ENCODE measurements at regions not wholly inside any gene's neighbourhood (a gene's known extent, or its start where the extent isn't known, plus 50 kb on each side); places are given as distances from the start of the nearest gene placed in this dataset.

DNA sequence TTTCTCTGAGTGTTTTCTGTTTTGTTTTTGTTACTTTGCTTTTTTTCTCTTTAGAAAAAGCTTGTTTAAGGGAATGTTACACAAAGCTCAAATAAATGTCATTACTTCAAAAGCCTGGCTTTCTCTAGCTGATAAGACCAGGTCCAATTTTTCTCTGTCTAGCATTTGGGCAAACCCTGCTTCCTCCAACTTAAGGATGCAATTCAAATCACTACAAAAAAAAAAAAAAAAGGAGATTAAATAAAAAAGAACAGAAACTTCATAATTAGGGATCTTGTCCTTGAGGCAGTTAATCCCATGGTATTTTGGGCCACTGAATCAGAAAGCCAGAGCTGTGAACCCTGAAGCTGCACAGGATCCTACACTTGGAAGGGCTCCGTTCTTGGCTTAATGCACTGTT lies 480.8 kb upstream of the KIRREL3 start:
- 13% methylated on average over 1 of the region's 1 CpG for WGBS (ENCODE audit: missing lambda C conversion rate)
- ATAC-seq, result no peak
- no peak overlapping the region for H3K27ac ChIP-seq
- H3K4me3 ChIP-seq, result no peak overlapping the region
- no peak overlapping the region for H3K4me2 ChIP-seq
- CTCF ChIA-PET, result no interaction called here
- no peaks in the 10 kb centered on the region for H3K9me3 ChIP-seq
- TF ChIP-seq, protein P1, sequence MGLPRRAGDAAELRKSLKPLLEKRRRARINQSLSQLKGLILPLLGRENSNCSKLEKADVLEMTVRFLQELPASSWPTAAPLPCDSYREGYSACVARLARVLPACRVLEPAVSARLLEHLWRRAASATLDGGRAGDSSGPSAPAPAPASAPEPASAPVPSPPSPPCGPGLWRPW (IDR thresholded peaks at IDR 0.05), result no peak
- TF ChIP-seq, protein P2, sequence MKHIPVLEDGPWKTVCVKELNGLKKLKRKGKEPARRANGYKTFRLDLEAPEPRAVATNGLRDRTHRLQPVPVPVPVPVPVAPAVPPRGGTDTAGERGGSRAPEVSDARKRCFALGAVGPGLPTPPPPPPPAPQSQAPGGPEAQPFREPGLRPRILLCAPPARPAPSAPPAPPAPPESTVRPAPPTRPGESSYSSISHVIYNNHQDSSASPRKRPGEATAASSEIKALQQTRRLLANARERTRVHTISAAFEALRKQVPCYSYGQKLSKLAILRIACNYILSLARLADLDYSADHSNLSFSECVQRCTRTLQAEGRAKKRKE (CRISPR knock-in tag; IDR thresholded peaks at IDR 0.05; ENCODE audit: low read depth), result no peak
- TF ChIP-seq NPAS2 (CRISPR knock-in tag; IDR thresholded peaks at IDR 0.05; ENCODE audit: borderline replicate concordance) (no peak), FOSL2 (IDR thresholded peaks at IDR 0.05) (no peak), FOSL2 (CRISPR knock-in tag; IDR thresholded peaks at IDR 0.05) (no peak), FOSB (CRISPR knock-in tag; IDR thresholded peaks at IDR 0.05) (no peak), SREBF2 (IDR thresholded peaks at IDR 0.05) (no peak), HOXA7 (CRISPR knock-in tag; IDR thresholded peaks at IDR 0.05) (no peak), EHMT2 (IDR thresholded peaks at IDR 0.05; ENCODE audit: low read depth) (no peak), ESRRA (IDR thresholded peaks at IDR 0.05; ENCODE audit: borderline replicate concordance, low read length) (no peak), MAZ (IDR thresholded peaks at IDR 0.05; ENCODE audit: borderline replicate concordance, low read depth, low read length) (no peak), FOXS1 (CRISPR knock-in tag; IDR thresholded peaks at IDR 0.05) (no peak), BHLHE40 (IDR thresholded peaks at IDR 0.05; ENCODE audit: low read depth, low read length) (no peak), NFE2L2 (conservative IDR thresholded peaks at IDR 0.05; ENCODE audit: low read length) (no peak), ZFP36 (IDR thresholded peaks at IDR 0.05; ENCODE audit: borderline replicate concordance, partially characterized antibody) (no peak), CHD2 (IDR thresholded peaks at IDR 0.05; ENCODE audit: low read length, partially characterized antibody) (no peak), CEBPB (IDR thresholded peaks at IDR 0.05) (no peak), JUN (IDR thresholded peaks at IDR 0.05) (no peak), ZNF302 (CRISPR knock-in tag; IDR thresholded peaks at IDR 0.05) (no peak), EP300 (IDR thresholded peaks at IDR 0.05) (no peak)
- TF ChIP-seq, protein P3, sequence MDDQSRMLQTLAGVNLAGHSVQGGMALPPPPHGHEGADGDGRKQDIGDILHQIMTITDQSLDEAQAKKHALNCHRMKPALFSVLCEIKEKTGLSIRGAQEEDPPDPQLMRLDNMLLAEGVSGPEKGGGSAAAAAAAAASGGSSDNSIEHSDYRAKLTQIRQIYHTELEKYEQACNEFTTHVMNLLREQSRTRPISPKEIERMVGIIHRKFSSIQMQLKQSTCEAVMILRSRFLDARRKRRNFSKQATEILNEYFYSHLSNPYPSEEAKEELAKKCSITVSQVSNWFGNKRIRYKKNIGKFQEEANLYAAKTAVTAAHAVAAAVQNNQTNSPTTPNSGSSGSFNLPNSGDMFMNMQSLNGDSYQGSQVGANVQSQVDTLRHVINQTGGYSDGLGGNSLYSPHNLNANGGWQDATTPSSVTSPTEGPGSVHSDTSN (IDR thresholded peaks at IDR 0.05), result no peak
- FAIRE-seq, result no peak
- POLR2A ChIA-PET, result no interaction called here
- no peak for DNase-seq (ENCODE audit: low read depth in 1 of 2, low spot score in 1 of 2)
- H3K4me1 ChIP-seq, result no peaks in the 10 kb centered on the region

DNA sequence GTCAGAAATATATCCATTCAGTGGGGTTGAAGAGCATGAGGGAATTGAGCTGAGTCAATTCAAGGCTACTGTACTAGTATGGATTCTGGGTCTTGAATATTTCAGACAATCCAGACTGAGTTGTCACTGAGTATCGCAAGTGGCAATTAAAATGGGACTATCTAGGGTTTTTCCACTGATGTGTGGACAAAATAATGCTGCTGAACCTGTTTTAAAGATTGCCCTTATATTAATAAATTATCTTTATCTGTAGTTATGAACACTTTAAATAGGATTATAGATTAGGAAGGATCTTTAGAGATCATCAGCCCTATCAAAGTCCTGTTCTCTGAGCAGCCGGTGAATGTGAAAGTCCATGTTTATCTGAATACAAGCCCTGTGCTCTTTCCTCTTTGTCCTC lies 478.3 kb upstream of the KIRREL3 start:
- no peak for TF ChIP-seq EP300 (IDR thresholded peaks at IDR 0.05)
- no peak for TF ChIP-seq HOXA7 (CRISPR knock-in tag; IDR thresholded peaks at IDR 0.05)
- TF ChIP-seq MYC (IDR thresholded peaks at IDR 0.05; ENCODE audit: borderline replicate concordance, low read length), result no peak
- TF ChIP-seq, protein P4, sequence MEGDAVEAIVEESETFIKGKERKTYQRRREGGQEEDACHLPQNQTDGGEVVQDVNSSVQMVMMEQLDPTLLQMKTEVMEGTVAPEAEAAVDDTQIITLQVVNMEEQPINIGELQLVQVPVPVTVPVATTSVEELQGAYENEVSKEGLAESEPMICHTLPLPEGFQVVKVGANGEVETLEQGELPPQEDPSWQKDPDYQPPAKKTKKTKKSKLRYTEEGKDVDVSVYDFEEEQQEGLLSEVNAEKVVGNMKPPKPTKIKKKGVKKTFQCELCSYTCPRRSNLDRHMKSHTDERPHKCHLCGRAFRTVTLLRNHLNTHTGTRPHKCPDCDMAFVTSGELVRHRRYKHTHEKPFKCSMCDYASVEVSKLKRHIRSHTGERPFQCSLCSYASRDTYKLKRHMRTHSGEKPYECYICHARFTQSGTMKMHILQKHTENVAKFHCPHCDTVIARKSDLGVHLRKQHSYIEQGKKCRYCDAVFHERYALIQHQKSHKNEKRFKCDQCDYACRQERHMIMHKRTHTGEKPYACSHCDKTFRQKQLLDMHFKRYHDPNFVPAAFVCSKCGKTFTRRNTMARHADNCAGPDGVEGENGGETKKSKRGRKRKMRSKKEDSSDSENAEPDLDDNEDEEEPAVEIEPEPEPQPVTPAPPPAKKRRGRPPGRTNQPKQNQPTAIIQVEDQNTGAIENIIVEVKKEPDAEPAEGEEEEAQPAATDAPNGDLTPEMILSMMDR (IDR thresholded peaks at IDR 0.05), result no peak
- TF ChIP-seq CHD2 (IDR thresholded peaks at IDR 0.05; ENCODE audit: low read length, partially characterized antibody), result no peak
- no peak for TF ChIP-seq POLR2AphosphoS2 (conservative IDR thresholded peaks at IDR 0.05; ENCODE audit: low read length)
- TF ChIP-seq CBX2 (IDR thresholded peaks at IDR 0.05; ENCODE audit: borderline replicate concordance, low read depth), result no peak
- TF ChIP-seq KDM1A (IDR thresholded peaks at IDR 0.05; ENCODE audit: low read depth), result no peak
- no peak for TF ChIP-seq FOXS1 (CRISPR knock-in tag; IDR thresholded peaks at IDR 0.05)
- TF ChIP-seq JUN (IDR thresholded peaks at IDR 0.05), result no peak
- Histone ChIP-seq H3K4me3 (no peak overlapping the region), H3K9me3 (no peaks in the 10 kb centered on the region), H3K27ac (no peak overlapping the region), H3K4me2 (no peak overlapping the region), H3K4me1 (no peaks in the 10 kb centered on the region)
- ChIA-PET POLR2A (no interaction called here), CTCF (no interaction called here)
- DNase-seq (ENCODE audit: low read depth in 1 of 2, low spot score in 1 of 2) (no peak), ATAC-seq (no peak), FAIRE-seq (no peak)
- WGBS (ENCODE audit: missing lambda C conversion rate), result 62% methylated on average over 2 of the region's 2 CpGs
